ENCODE measurements at regions not wholly inside any gene's neighbourhood (a gene's known extent, or its start where the extent isn't known, plus 50 kb on each side); places are given as distances from the start of the nearest gene placed in this dataset.

GRCh38 chrX:110425222-110426154, 66.8 kb downstream of the RTL9 start:
- no peaks in the 10 kb centered on the region for H4K20me1 ChIP-seq (ENCODE audit: insufficient read depth, poor library complexity, severe bottlenecking)

GRCh38 chrX:110426155-110426504, 67.5 kb downstream of the RTL9 start:
- TF ChIP-seq EZH2 (IDR thresholded peaks at IDR 0.05; ENCODE audit: borderline replicate concordance) (no peak), EZH2phosphoT487 (IDR thresholded peaks at IDR 0.05; ENCODE audit: low read depth, severe bottlenecking, unreplicated experiment) (no peak), CTCF (IDR thresholded peaks at IDR 0.05; ENCODE audit: poor library complexity) (no peak)
- no peak overlapping the region for H2AFZ ChIP-seq
- no peak overlapping the region for H3K27ac ChIP-seq
- no peaks in the 10 kb centered on the region for H4K20me1 ChIP-seq (ENCODE audit: insufficient read depth, poor library complexity, severe bottlenecking)
- no peaks in the 10 kb centered on the region for H3K9me2 ChIP-seq (replicated peaks; ENCODE audit: insufficient read depth)
- no peak overlapping the region for H3K4me2 ChIP-seq
- no peaks in the 10 kb centered on the region for H3K9me3 ChIP-seq (ENCODE audit: low read depth)
- H3K79me2 ChIP-seq, result no peaks in the 10 kb centered on the region
- H3K27me3 ChIP-seq, result no peaks in the 10 kb centered on the region
- H3K4me1 ChIP-seq (ENCODE audit: insufficient read depth), result no peaks in the 10 kb centered on the region
- no peaks in the 10 kb centered on the region for H3K36me3 ChIP-seq (replicated peaks; ENCODE audit: insufficient read depth, low read depth)
- no peak for DNase-seq (ENCODE audit: low spot score)
- no peak overlapping the region for H3K4me3 ChIP-seq
- 71% methylated on average over 6 of the region's 6 CpGs for WGBS (ENCODE audit: low lambda C conversion rate, missing lambda C conversion rate)

More at GRCh38 chrX:110425222-110426154, 66.8 kb downstream of the RTL9 start:
- no peak overlapping the region for H2AFZ ChIP-seq
- H3K9me2 ChIP-seq (replicated peaks; ENCODE audit: insufficient read depth), result no peaks in the 10 kb centered on the region
- H3K27ac ChIP-seq, result no peak overlapping the region
- H3K4me3 ChIP-seq, result no peak overlapping the region
- H3K4me2 ChIP-seq, result no peak overlapping the region
- TF ChIP-seq EZH2 (IDR thresholded peaks at IDR 0.05; ENCODE audit: borderline replicate concordance), result no peak
- TF ChIP-seq EZH2phosphoT487 (IDR thresholded peaks at IDR 0.05; ENCODE audit: low read depth, severe bottlenecking, unreplicated experiment), result no peak
- TF ChIP-seq CTCF (IDR thresholded peaks at IDR 0.05; ENCODE audit: poor library complexity), result no peak
- no peaks in the 10 kb centered on the region for H3K79me2 ChIP-seq
- no peaks in the 10 kb centered on the region for H3K36me3 ChIP-seq (replicated peaks; ENCODE audit: insufficient read depth, low read depth)
- no peaks in the 10 kb centered on the region for H3K4me1 ChIP-seq (ENCODE audit: insufficient read depth)
- no peaks in the 10 kb centered on the region for H3K27me3 ChIP-seq
- H3K9me3 ChIP-seq (ENCODE audit: low read depth), result no peaks in the 10 kb centered on the region
- no peak for DNase-seq (ENCODE audit: low spot score)
- WGBS (ENCODE audit: low lambda C conversion rate, missing lambda C conversion rate), result 65% methylated on average over 9 of the region's 9 CpGs

- DNase-seq (ENCODE audit: low spot score), result no peak
- TF ChIP-seq EZH2 (IDR thresholded peaks at IDR 0.05; ENCODE audit: borderline replicate concordance) (no peak), CTCF (IDR thresholded peaks at IDR 0.05; ENCODE audit: poor library complexity) (no peak), EZH2phosphoT487 (IDR thresholded peaks at IDR 0.05; ENCODE audit: low read depth, severe bottlenecking, unreplicated experiment) (no peak)
- H3K4me2 ChIP-seq, result no peak overlapping the region
- H3K9me2 ChIP-seq (replicated peaks; ENCODE audit: insufficient read depth), result no peaks in the 10 kb centered on the region
- no peaks in the 10 kb centered on the region for H3K9me3 ChIP-seq (ENCODE audit: low read depth)
- no peak overlapping the region for H3K4me3 ChIP-seq
- H3K27ac ChIP-seq, result no peak overlapping the region
- H4K20me1 ChIP-seq (ENCODE audit: insufficient read depth, poor library complexity, severe bottlenecking), result no peaks in the 10 kb centered on the region
- H3K27me3 ChIP-seq, result no peaks in the 10 kb centered on the region
- no peaks in the 10 kb centered on the region for H3K36me3 ChIP-seq (replicated peaks; ENCODE audit: insufficient read depth, low read depth)
- H2AFZ ChIP-seq, result no peak overlapping the region
- WGBS (ENCODE audit: low lambda C conversion rate, missing lambda C conversion rate), result 70% methylated on average over 1 of the region's 1 CpG
- H3K4me1 ChIP-seq (ENCODE audit: insufficient read depth), result no peaks in the 10 kb centered on the region
- no peaks in the 10 kb centered on the region for H3K79me2 ChIP-seq
Measured at GRCh38 chrX:110427076-110427475, 68.4 kb downstream of the RTL9 start.
